GM08714 (cell line): ENCODE measurements at regions not wholly inside any gene's neighbourhood (a gene's known extent, or its start where the extent isn't known, plus 50 kb on each side); places are given as distances from the start of the nearest gene placed in this dataset.

Experiments
- H3K4me3 ChIP-seq: fragments of 200-500 bp; sonication (Bioruptor generic); 2 replicates; pipeline ENCODE4 v1.5.1; 2014; ENCODE audit warnings: mild to moderate bottlenecking, low read length, inconsistent platforms
- ZNF274 ChIP-seq: IDR thresholded peaks from 2 replicates; pipeline ENCODE4 v1.6.1; 2012; ENCODE audit warnings: mild to moderate bottlenecking, low read depth, low read length

DNA sequence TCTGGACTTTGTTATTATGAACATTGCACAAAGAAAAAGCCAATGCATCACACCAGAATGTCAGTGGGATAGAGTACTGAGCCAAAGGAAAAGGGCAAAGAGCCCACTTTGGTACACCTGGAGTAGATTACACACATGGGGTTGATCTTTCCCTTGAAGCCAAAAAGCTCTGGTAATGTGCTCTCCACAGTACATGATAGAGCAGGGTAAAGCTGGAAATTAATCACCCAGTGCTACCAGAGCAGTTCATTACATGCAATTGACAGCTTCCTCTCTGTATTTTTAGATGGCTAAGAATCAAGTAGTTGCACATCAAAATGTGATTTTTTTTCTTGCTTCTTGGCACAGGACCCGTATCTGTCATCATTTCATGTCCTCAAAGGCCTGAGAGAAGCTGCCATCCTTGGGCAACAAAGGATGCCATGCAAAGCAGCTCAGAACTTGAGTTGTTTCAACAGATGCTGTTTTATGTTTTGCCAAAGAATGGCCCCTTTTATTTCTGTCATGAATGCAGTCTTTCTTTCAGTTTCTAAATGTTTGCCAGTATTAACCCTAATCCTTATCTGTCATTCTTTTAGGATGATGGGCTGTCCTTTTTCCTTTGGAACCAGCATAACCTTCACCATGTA is 88.1 kb downstream of the HDGFL1 start:
- TF ChIP-seq ZNF274: no peak
- peak overlapping the region; percentile 53; the same call in 1 of the 2 replicates for H3K4me3 ChIP-seq

DNA sequence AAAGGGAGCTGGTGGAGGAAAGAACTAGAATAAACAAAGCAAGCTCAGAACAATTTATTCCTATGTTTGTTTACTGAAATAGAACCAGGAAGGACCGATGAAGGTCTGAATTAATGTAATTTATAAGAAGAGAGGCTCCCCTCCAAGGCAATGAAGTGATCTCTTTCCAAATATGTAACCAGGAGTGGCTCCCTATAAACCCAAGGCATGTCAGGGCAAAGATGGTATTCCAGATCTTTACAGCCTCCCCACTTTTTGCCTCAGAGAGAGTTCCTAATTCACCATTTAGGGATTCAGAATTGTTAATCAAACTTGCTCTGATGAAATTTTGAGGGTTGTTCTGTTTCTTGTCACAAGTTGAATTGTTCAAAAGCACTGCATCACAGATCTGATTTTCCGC is 88.8 kb downstream of the HDGFL1 start:
- TF ChIP-seq ZNF274: no peak
- H3K4me3 ChIP-seq: no peak overlapping the region

DNA sequence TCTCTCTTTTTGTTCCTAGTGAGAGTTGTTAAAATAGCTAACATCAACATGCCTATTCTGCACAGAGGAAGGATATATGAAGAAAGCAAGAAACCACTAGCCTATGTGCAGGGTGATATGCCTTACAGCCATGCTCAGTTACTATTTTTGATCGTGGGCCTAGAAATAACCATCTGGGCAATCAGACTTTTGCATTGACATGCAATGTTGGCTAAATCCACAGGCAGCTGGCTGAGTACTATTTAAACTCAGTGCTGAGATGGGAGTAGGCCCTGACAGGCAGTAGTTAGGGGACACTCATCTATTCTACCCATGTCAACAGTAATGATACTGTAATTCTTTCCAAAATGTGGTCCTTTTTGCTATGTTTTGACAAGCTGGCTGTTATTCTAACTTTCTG is 89.6 kb downstream of the HDGFL1 start:
- TF ChIP-seq ZNF274: no peak
- no peak overlapping the region for H3K4me3 ChIP-seq

DNA sequence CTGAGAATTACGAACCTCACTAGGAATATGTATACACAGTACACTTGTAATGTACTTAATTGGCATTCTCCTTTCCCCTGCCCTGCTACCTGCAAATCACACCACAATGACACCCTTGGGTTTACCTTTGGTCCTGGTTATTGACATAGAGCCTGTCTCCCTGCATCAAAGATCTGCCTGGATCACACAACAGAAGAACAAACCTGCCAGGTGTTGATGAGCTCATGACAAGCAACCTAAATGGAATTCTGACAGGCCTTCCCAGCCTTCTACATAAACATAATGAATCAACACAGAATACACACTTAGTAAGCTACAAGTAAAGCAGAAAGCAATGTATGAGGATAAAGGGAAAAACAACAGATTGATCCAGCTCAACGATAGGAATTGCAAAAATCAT is 95.6 kb downstream of the HDGFL1 start:
- no peak overlapping the region for H3K4me3 ChIP-seq
- TF ChIP-seq ZNF274: no peak

DNA sequence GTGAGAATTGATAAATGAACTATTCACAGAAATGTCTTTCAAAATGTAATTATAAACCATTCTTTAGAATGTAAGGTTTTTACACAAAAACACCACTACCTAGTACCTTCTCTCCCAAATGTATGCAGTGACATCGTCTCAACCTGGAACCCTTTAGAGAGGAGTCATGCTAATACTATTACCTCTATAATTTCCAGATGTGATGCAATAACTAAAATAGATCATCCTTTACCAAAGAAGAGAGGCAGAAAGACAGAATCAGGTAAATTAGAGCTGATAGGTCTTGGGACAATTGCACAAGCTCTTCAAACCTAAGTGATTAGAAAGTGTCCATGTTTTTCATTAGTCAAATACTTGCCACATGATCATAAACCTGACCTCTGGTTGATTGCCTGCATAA is 96.7 kb downstream of the HDGFL1 start:
- H3K4me3 ChIP-seq: no peak overlapping the region
- TF ChIP-seq ZNF274: no peak

DNA sequence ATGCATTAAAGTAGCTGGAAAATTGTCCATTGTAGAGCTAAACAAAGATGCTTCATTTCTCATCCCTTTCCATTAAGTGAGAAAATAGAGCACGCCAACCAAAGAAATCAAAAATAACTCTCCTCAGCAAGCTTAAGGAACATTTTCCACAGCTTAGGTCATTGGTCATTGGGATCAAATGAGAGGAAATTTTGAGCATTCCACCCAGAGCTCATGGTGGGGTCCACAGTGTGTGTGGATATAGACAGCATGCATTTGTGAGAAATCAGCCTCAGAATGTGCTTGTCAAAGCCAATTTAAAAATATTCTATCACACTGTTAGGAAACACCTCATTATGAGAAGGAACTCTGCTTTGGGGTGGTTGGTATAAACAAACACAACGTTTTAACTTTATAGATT is 97.2 kb downstream of the HDGFL1 start:
- no peak overlapping the region for H3K4me3 ChIP-seq
- TF ChIP-seq ZNF274: no peak

DNA sequence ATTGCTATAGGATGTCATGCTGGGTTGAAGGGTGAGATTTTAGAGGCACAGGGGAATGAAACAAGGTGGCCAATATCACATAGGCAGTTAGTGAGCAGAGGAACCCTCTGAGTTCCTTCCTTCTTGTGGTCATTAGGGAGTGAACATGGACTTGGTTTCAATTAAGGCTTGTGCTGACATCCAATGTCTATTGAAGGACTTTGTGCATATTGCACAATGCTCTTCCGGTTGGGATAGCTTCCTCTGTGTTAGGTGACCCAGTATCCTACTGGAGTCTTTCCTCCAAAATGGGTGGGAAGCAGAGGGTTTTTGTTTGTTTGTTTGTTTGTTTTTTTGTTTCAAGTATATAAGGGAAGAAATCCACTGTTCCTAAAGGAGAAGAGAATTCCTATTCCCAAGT is 98.5 kb downstream of the HDGFL1 start:
- TF ChIP-seq ZNF274: no peak
- no peak overlapping the region for H3K4me3 ChIP-seq

DNA sequence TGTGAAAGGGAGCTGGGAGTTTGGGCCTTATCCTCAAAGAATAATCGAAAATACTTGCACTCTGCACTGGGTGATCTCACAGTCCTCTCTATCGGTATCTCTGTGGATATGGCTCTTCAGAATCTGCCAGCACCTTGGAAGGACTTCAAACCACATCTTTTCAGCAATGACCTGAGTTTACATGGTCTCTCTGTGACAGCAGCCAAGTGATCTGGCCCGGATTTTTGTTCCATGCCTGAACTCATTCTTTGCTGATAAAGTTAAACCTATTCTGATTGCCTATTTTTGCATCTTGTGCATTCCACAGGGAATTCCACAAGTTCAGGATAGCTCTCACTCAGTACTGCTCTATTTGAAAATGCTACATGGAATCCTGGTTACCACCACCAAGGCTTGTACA is 98.9 kb downstream of the HDGFL1 start:
- no peak for TF ChIP-seq ZNF274

DNA sequence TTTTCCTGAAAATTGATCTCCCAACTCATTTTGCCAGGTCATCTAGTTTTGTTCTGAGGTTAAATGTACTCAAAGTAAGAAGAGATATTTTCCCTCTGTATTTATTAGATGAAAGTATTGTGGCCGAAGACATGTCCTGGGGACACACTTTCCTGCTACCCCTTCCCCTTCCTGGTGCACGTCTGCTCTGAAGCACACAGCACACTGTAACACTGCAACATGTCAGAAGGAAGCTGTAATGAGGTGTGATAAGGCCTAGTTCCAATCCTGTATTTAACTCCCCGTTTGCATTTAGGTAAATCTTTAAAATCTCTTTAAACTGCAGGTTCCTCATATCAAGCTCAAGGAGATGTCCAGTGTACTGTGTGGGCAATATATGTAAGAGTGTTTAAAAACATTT is 99.4 kb downstream of the HDGFL1 start:
- no peak for TF ChIP-seq ZNF274

More for the DNA sequence above, 98.9 kb downstream of the HDGFL1 start:
- H3K4me3 ChIP-seq: no peak overlapping the region

DNA sequence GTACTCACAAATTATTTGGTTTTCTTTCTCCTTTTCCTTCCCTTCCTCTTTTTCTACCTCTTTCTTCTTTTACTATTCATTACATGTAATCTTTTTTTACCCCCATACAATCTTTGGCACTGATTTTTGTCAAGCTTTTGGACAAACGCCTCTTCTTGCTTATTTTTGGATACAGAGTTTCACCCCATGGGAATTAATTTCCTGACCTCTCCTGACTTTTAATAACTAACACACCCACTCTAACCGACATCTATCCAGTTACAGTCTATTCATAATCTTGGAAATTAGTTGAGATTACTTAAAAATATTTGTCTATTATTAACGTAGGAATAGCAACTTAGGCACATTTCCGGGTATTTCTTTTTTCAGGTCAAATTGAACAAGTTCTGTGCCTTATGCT is 101.2 kb downstream of the HDGFL1 start:
- TF ChIP-seq ZNF274: no peak
- H3K4me3 ChIP-seq: no peak overlapping the region

More for the DNA sequence above, 99.4 kb downstream of the HDGFL1 start:
- H3K4me3 ChIP-seq: no peak overlapping the region

DNA sequence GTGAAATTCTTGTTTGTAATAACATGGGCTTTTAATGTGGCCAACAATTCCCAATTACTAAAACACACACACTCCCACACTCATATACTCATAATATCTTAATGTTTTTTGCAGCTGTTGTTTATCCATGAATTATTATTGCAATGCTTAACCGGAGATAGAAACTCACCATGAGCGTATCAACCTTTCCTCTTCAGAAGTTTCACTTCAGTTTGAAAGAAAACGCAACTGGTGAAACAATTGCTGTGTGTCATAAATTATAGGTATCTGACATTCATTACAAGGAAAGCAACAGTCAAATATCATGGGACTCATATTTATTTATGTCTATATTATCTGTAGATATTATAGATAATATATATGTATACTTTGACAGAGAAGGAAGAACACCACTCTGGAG is 104.1 kb downstream of the HDGFL1 start:
- no peak for TF ChIP-seq ZNF274
- no peak overlapping the region for H3K4me3 ChIP-seq

DNA sequence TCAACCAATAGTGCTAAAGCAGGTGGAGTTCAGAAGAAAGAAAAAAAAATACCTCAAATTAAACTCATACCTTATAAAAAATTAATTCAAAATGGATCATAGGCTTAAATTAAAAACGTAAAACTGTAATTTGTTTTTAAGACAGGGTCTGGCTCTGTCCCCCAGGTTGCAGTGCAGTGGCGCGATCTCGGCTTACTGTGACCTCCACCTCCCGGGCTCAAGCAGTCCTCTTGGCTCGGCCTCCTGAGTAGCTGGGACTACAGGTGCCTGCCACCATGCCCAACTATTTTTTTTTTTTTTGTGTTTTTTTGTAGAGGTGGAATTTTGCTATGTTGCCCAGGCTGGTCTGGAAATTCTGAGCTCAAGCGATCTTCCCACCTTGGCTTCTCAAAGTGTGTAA is 111.6 kb downstream of the HDGFL1 start:
- TF ChIP-seq ZNF274: no peak
- no peak overlapping the region for H3K4me3 ChIP-seq

DNA sequence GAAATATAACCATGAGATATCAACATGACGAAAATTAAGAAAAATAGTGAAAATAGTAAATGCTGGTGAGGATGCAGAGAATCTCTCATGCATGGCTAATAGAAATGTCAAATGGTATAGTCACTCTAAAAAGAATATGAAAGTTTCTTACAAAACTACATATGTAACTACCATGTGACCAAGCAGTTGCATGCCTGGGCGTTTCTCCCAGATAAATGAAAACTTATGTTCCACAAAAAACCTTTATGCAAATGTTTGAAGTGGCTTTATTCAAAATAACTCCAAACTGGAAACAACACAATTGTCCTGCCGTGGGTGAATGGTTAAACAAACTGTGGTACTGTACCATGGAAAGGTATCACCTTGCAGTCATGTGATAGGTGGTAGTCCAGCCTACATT is 112.4 kb downstream of the HDGFL1 start:
- no peak overlapping the region for H3K4me3 ChIP-seq
- no peak for TF ChIP-seq ZNF274

DNA sequence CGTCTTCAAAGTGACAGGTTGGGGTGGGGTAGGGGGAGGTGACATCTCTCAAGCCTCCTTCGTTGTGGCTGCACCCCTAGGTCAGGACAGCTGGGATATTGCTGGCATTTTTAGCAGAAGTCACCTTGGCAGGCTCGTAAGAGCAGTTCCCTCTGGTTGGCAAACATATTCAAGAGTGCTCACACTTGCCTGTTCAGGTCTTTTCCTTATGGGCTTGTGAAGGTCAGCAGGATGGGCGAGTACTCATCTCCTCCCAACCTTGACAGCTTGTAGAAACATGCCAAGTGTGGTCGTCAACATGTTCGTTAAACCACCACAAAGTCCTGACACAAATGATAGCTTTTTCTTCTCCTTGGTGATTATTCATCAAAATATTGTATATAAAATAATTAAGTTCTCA is 113.6 kb downstream of the HDGFL1 start:
- TF ChIP-seq ZNF274: no peak
- no peak overlapping the region for H3K4me3 ChIP-seq

DNA sequence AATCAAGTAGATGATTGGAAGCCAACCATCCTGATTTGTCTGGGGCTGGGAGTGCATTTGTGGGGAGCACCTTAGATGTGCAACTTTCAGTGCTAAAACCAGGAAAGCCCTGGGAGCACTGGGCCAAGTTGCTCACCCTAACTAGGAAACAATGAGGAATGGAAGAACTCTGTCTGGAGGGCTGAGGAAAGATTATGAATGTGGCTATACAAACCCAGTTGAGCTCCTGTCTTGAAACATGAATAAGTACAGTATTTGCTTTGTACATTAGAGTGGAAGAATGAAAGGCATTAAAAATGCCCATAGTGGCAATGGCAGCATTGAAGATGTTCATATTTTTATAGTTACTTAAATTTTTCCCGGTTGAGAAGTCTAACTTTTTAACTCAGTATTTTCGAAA is 121.1 kb downstream of the HDGFL1 start:
- no peak for TF ChIP-seq ZNF274
- H3K4me3 ChIP-seq: no peak overlapping the region

DNA sequence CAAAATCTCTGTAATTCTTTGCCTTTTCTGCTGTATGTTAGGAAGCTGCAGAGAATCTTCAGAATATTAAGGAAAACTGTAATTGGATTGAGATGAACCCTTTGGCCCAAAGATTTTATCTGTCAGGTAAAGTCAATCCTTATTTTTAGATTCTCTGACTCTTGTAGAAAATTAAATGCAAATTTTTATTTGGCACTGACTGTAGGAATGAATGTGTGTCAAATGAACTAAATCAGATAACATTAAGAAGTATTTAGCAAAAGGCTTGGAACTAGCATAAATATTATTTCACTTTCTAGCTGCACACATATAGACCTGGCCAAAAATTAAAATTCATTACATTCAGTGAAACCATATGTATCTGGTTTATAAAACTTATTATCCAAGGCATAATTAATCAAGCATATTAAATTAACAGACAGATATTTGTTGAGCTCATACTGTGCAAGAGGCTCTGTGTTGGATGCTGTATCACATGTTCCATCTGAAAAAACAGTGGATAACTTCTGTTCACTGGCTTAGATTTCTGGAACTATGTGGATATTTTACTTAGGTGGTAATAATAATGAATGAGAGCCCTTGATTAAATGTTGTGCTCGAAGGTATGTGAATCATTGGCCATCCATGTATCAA is 124.8 kb downstream of the HDGFL1 start:
- H3K4me3 ChIP-seq: no peak overlapping the region
- TF ChIP-seq ZNF274: no peak
